ENCODE measurements at regions not wholly inside any gene's neighbourhood (a gene's known extent, or its start where the extent isn't known, plus 50 kb on each side); places are given as distances from the start of the nearest gene placed in this dataset.

GRCh38 chr7:68155676-68156075, 1159.0 kb downstream of the TYW1 start:
- Histone ChIP-seq H3K27me3 (ENCODE audit: control insufficient read depth, insufficient read depth, low read length) (no peaks in the 10 kb centered on the region), H2AFZ (ENCODE audit: low read length) (no peak overlapping the region), H3K36me3 (ENCODE audit: control insufficient read depth, insufficient read depth, low read length) (no peaks in the 10 kb centered on the region), H3K4me3 (replicated peaks in 1 of 4; ENCODE audit: control extremely low read depth in 1 of 4, insufficient read depth in 1 of 4, low read depth in 3 of 4, low read length in 4 of 4) (no peak overlapping the region), H3K9me3 (ENCODE audit: control insufficient read depth, insufficient read depth, low read depth, low read length) (no peaks in the 10 kb centered on the region), H3K9ac (ENCODE audit: insufficient read depth, low read length) (no peak overlapping the region), H3K27ac (ENCODE audit: insufficient read depth, low read length) (no peak overlapping the region), H3K4me2 (ENCODE audit: extremely low read depth, insufficient read depth, low read length) (no peak overlapping the region), H3K4me1 (ENCODE audit: control insufficient read depth, extremely low read depth, insufficient read depth, low read length) (no peaks in the 10 kb centered on the region), H4K20me1 (ENCODE audit: control insufficient read depth, extremely low read depth, insufficient read depth, low read length) (no peaks in the 10 kb centered on the region), H3K79me2 (ENCODE audit: control insufficient read depth, insufficient read depth, low read length) (no peaks in the 10 kb centered on the region)
- no peak for DNase-seq (ENCODE audit: low read depth in 2 of 2)
- no peak for TF ChIP-seq CTCF (conservative IDR thresholded peaks at IDR 0.05 in 1 of 2, IDR thresholded peaks at IDR 0.05 in 1 of 2; ENCODE audit: low read depth in 1 of 2, low read length in 2 of 2)
- no peak for TF ChIP-seq EZH2 (IDR thresholded peaks at IDR 0.05; ENCODE audit: low read length, missing control alignments)

- H3K79me2 ChIP-seq (ENCODE audit: control insufficient read depth, insufficient read depth, low read length) = no peaks in the 10 kb centered on the region
- no peak overlapping the region for H3K9ac ChIP-seq (ENCODE audit: insufficient read depth, low read length)
- DNase-seq (ENCODE audit: low read depth in 2 of 2) = no peak
- H2AFZ ChIP-seq (ENCODE audit: low read length) = no peak overlapping the region
- H3K36me3 ChIP-seq (ENCODE audit: control insufficient read depth, insufficient read depth, low read length) = no peaks in the 10 kb centered on the region
- TF ChIP-seq CTCF (conservative IDR thresholded peaks at IDR 0.05 in 1 of 2, IDR thresholded peaks at IDR 0.05 in 1 of 2; ENCODE audit: low read depth in 1 of 2, low read length in 2 of 2) = no peak
- H3K4me1 ChIP-seq (ENCODE audit: control insufficient read depth, extremely low read depth, insufficient read depth, low read length) = no peaks in the 10 kb centered on the region
- no peaks in the 10 kb centered on the region for H3K9me3 ChIP-seq (ENCODE audit: control insufficient read depth, insufficient read depth, low read depth, low read length)
- no peaks in the 10 kb centered on the region for H4K20me1 ChIP-seq (ENCODE audit: control insufficient read depth, extremely low read depth, insufficient read depth, low read length)
- H3K4me2 ChIP-seq (ENCODE audit: extremely low read depth, insufficient read depth, low read length) = no peak overlapping the region
- no peaks in the 10 kb centered on the region for H3K27me3 ChIP-seq (ENCODE audit: control insufficient read depth, insufficient read depth, low read length)
- no peak overlapping the region for H3K4me3 ChIP-seq (replicated peaks in 1 of 4; ENCODE audit: control extremely low read depth in 1 of 4, insufficient read depth in 1 of 4, low read depth in 3 of 4, low read length in 4 of 4)
- no peak overlapping the region for H3K27ac ChIP-seq (ENCODE audit: insufficient read depth, low read length)
Observed at GRCh38 chr7:68158686-68159295, 1162.2 kb downstream of the TYW1 start.

- no peak overlapping the region for H3K9ac ChIP-seq (ENCODE audit: insufficient read depth, low read length)
- no peaks in the 10 kb centered on the region for H3K36me3 ChIP-seq (ENCODE audit: control insufficient read depth, insufficient read depth, low read length)
- no peak overlapping the region for H3K27ac ChIP-seq (ENCODE audit: insufficient read depth, low read length)
- DNase-seq (ENCODE audit: low read depth in 2 of 2) = no peak
- no peaks in the 10 kb centered on the region for H4K20me1 ChIP-seq (ENCODE audit: control insufficient read depth, extremely low read depth, insufficient read depth, low read length)
- H3K27me3 ChIP-seq (ENCODE audit: control insufficient read depth, insufficient read depth, low read length) = no peaks in the 10 kb centered on the region
- H2AFZ ChIP-seq (ENCODE audit: low read length) = no peak overlapping the region
- H3K4me3 ChIP-seq (replicated peaks in 1 of 4; ENCODE audit: control extremely low read depth in 1 of 4, insufficient read depth in 1 of 4, low read depth in 3 of 4, low read length in 4 of 4) = no peak overlapping the region
- no peaks in the 10 kb centered on the region for H3K4me1 ChIP-seq (ENCODE audit: control insufficient read depth, extremely low read depth, insufficient read depth, low read length)
- H3K4me2 ChIP-seq (ENCODE audit: extremely low read depth, insufficient read depth, low read length) = no peak overlapping the region
- TF ChIP-seq EZH2 (IDR thresholded peaks at IDR 0.05; ENCODE audit: low read length, missing control alignments) (no peak), CTCF (conservative IDR thresholded peaks at IDR 0.05 in 1 of 2, IDR thresholded peaks at IDR 0.05 in 1 of 2; ENCODE audit: low read depth in 1 of 2, low read length in 2 of 2) (no peak)
- H3K9me3 ChIP-seq (ENCODE audit: control insufficient read depth, insufficient read depth, low read depth, low read length) = no peaks in the 10 kb centered on the region
- no peaks in the 10 kb centered on the region for H3K79me2 ChIP-seq (ENCODE audit: control insufficient read depth, insufficient read depth, low read length)
Observed at GRCh38 chr7:68162712-68163111, 1166.1 kb downstream of the TYW1 start.

Measured in fibroblast of lung (primary cell).